ENCODE measurements at regions not wholly inside any gene's neighbourhood (a gene's known extent, or its start where the extent isn't known, plus 50 kb on each side); places are given as distances from the start of the nearest gene placed in this dataset.

DNA sequence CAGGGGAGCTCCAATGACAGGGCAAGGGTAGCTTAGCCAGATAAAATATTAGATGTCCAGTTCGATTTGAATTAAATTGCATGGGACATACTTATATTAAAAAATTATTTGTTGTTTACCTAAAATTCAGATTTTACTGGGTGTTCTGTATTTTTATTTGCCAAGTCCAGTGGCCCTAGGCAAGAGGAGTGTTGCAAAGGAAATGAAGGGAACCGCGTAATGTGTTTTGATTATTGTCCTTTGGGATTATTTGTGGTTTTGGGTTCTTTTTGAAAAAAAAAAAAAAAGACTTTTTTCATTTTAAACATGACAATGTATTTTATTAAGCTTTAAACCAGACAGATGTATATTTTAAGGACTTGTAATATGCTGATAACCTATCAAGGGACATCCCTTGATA, 179.3 kb downstream of the C9orf152 start:
- H3K4me1 Mint-ChIP-seq: peaks cover 40% of the 10 kb centered on the region
- H3K4me3 ChIP-seq: no peak overlapping the region
- H3K9ac ChIP-seq: no peak overlapping the region
- DNase-seq (ENCODE audit: low spot score): no peak
- no peak overlapping the region for H3K27ac ChIP-seq
- H3K9me3 ChIP-seq (ENCODE audit: low read depth): no peaks in the 10 kb centered on the region
- peak overlapping the region; percentile 84 for H3K27ac Mint-ChIP-seq
- no peaks in the 10 kb centered on the region for H3K79me2 ChIP-seq (ENCODE audit: low read depth)
- H3K36me3 Mint-ChIP-seq: peaks cover 4% of the 10 kb centered on the region
- no peak overlapping the region for H2AFZ ChIP-seq (replicated peaks)
- peaks cover 20% of the 10 kb centered on the region for H3F3A ChIP-seq (ENCODE audit: low read depth)
- TF ChIP-seq, protein P1, sequence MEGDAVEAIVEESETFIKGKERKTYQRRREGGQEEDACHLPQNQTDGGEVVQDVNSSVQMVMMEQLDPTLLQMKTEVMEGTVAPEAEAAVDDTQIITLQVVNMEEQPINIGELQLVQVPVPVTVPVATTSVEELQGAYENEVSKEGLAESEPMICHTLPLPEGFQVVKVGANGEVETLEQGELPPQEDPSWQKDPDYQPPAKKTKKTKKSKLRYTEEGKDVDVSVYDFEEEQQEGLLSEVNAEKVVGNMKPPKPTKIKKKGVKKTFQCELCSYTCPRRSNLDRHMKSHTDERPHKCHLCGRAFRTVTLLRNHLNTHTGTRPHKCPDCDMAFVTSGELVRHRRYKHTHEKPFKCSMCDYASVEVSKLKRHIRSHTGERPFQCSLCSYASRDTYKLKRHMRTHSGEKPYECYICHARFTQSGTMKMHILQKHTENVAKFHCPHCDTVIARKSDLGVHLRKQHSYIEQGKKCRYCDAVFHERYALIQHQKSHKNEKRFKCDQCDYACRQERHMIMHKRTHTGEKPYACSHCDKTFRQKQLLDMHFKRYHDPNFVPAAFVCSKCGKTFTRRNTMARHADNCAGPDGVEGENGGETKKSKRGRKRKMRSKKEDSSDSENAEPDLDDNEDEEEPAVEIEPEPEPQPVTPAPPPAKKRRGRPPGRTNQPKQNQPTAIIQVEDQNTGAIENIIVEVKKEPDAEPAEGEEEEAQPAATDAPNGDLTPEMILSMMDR (IDR thresholded peaks at IDR 0.05): no peak
- no peak for TF ChIP-seq EZH2 (IDR thresholded peaks at IDR 0.05)
- no peak for TF ChIP-seq EZH2phosphoT487 (IDR thresholded peaks at IDR 0.05)
- peak overlapping the region; percentile 75 for H3K4me2 ChIP-seq
- H3K9me3 Mint-ChIP-seq: peaks cover 13% of the 10 kb centered on the region
- peaks cover 38% of the 10 kb centered on the region for H3K4me1 ChIP-seq
- H3K27me3 Mint-ChIP-seq (ENCODE audit: insufficient read depth, low read depth): peaks cover 2% of the 10 kb centered on the region
- H3K27me3 ChIP-seq: no peaks in the 10 kb centered on the region
- H3K4me3 Mint-ChIP-seq: no peak overlapping the region
- H3K36me3 ChIP-seq: no peaks in the 10 kb centered on the region
- no peaks in the 10 kb centered on the region for H4K20me1 ChIP-seq (ENCODE audit: low read depth)

GRCh38 chr9:110029429-110029955, 178.5 kb downstream of the C9orf152 start:
- TF ChIP-seq EZH2 (IDR thresholded peaks at IDR 0.05) (no peak), EZH2phosphoT487 (IDR thresholded peaks at IDR 0.05) (no peak)
- TF ChIP-seq, protein P1 (IDR thresholded peaks at IDR 0.05): no peak
- peaks cover 38% of the 10 kb centered on the region for H3K4me1 ChIP-seq
- no peaks in the 10 kb centered on the region for H3K36me3 ChIP-seq
- H3F3A ChIP-seq (ENCODE audit: low read depth): peaks cover 20% of the 10 kb centered on the region
- DNase-seq (ENCODE audit: low spot score): no peak
- H3K4me2 ChIP-seq: no peak overlapping the region
- H3K9ac ChIP-seq: no peak overlapping the region
- Mint-ChIP-seq H3K9me3 (peaks cover 9% of the 10 kb centered on the region), H3K36me3 (no peaks in the 10 kb centered on the region), H3K27ac (peak overlapping the region; percentile 82), H3K4me3 (no peak overlapping the region), H3K27me3 (ENCODE audit: insufficient read depth, low read depth) (peaks cover 2% of the 10 kb centered on the region), H3K4me1 (peaks cover 40% of the 10 kb centered on the region)
- H2AFZ ChIP-seq (replicated peaks): peak overlapping the region; percentile 8
- no peaks in the 10 kb centered on the region for H3K9me3 ChIP-seq (ENCODE audit: low read depth)
- no peak overlapping the region for H3K4me3 ChIP-seq
- no peaks in the 10 kb centered on the region for H3K27me3 ChIP-seq
- H3K27ac ChIP-seq: no peak overlapping the region
- no peaks in the 10 kb centered on the region for H4K20me1 ChIP-seq (ENCODE audit: low read depth)
- no peaks in the 10 kb centered on the region for H3K79me2 ChIP-seq (ENCODE audit: low read depth)

GRCh38 chr9:110029956-110030480, 177.9 kb downstream of the C9orf152 start:
- Mint-ChIP-seq H3K9me3 (peaks cover 9% of the 10 kb centered on the region), H3K4me3 (no peak overlapping the region), H3K27ac (no peak overlapping the region), H3K27me3 (ENCODE audit: insufficient read depth, low read depth) (peaks cover 2% of the 10 kb centered on the region), H3K4me1 (peaks cover 40% of the 10 kb centered on the region), H3K36me3 (no peaks in the 10 kb centered on the region)
- H3K27ac ChIP-seq: no peak overlapping the region
- no peak overlapping the region for H3K9ac ChIP-seq
- no peaks in the 10 kb centered on the region for H4K20me1 ChIP-seq (ENCODE audit: low read depth)
- peak overlapping the region; percentile 8 for H2AFZ ChIP-seq (replicated peaks)
- no peak for TF ChIP-seq EZH2phosphoT487 (IDR thresholded peaks at IDR 0.05)
- no peaks in the 10 kb centered on the region for H3K36me3 ChIP-seq
- H3K4me2 ChIP-seq: no peak overlapping the region
- H3K27me3 ChIP-seq: no peaks in the 10 kb centered on the region
- H3K9me3 ChIP-seq (ENCODE audit: low read depth): no peaks in the 10 kb centered on the region
- no peak overlapping the region for H3K4me3 ChIP-seq
- peaks cover 38% of the 10 kb centered on the region for H3K4me1 ChIP-seq
- H3F3A ChIP-seq (ENCODE audit: low read depth): peaks cover 20% of the 10 kb centered on the region
- H3K79me2 ChIP-seq (ENCODE audit: low read depth): no peaks in the 10 kb centered on the region
- no peak for DNase-seq (ENCODE audit: low spot score)

DNA sequence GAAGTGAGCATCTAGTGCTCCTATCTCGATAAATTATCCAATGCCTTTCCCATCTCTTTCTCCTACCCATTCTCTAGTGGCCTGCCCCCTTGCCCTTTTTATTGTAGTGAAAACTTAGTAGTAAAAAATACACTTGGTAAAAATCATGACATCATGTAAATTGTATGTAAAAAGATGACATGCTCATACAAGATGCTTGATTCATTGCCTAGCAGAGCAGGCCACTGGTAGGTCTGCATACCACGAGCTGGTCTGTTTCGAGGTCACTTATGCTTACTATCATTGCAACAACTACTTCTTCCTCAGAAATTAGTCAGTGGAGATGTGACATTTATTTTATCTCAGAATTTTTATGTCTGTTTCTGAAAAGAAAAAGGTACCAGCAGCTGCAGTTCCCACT, 177.3 kb downstream of the C9orf152 start:
- no peaks in the 10 kb centered on the region for H3K36me3 Mint-ChIP-seq
- no peaks in the 10 kb centered on the region for H4K20me1 ChIP-seq (ENCODE audit: low read depth)
- no peaks in the 10 kb centered on the region for H3K9me3 ChIP-seq (ENCODE audit: low read depth)
- peaks cover 2% of the 10 kb centered on the region for H3K27me3 Mint-ChIP-seq (ENCODE audit: insufficient read depth, low read depth)
- no peak overlapping the region for H3K27ac Mint-ChIP-seq
- no peak overlapping the region for H3K27ac ChIP-seq
- no peaks in the 10 kb centered on the region for H3K27me3 ChIP-seq
- H2AFZ ChIP-seq (replicated peaks): no peak overlapping the region
- no peak for DNase-seq (ENCODE audit: low spot score)
- no peak overlapping the region for H3K4me3 ChIP-seq
- H3K4me2 ChIP-seq: no peak overlapping the region
- no peak overlapping the region for H3K9ac ChIP-seq
- H3K36me3 ChIP-seq: no peaks in the 10 kb centered on the region
- H3K4me1 Mint-ChIP-seq: peaks cover 40% of the 10 kb centered on the region
- no peak for TF ChIP-seq EZH2phosphoT487 (IDR thresholded peaks at IDR 0.05)
- TF ChIP-seq, protein P1 (IDR thresholded peaks at IDR 0.05): no peak
- no peak for TF ChIP-seq EZH2 (IDR thresholded peaks at IDR 0.05)
- peaks cover 20% of the 10 kb centered on the region for H3F3A ChIP-seq (ENCODE audit: low read depth)
- H3K9me3 Mint-ChIP-seq: peaks cover 9% of the 10 kb centered on the region
- no peak overlapping the region for H3K4me3 Mint-ChIP-seq
- no peaks in the 10 kb centered on the region for H3K79me2 ChIP-seq (ENCODE audit: low read depth)
- H3K4me1 ChIP-seq: peaks cover 34% of the 10 kb centered on the region
